Spleen (tissue), 7 donors: ENCODE measurements at regions not wholly inside any gene's neighbourhood (a gene's known extent, or its start where the extent isn't known, plus 50 kb on each side); places are given as distances from the start of the nearest gene placed in this dataset.

Experiments used
- CTCF ChIP-seq, 11 experiments: fragments of 200-600 bp in 7 of 11; fragments of 450-650 bp in 4 of 11; sonication (generic) in 4 of 11; IDR thresholded peaks in 8 of 11; conservative IDR thresholded peaks in 3 of 11; 1 replicate in 7 of 11; 2 replicates in 4 of 11; pipeline versions ENCODE4 v1.4.0 to v1.8.0; 2016 to 2021; ENCODE audit warnings: antibody characterized with exemption in 11 of 11, inconsistent platforms in 4 of 11, mild to moderate bottlenecking in 1 of 11
- POLR2AphosphoS5 ChIP-seq, 3 donors: sonication (generic); formaldehyde crosslinking; IDR thresholded peaks; one replicate each; pipeline ENCODE4 v1.5.1; 2017; ENCODE audit warnings: antibody characterized with exemption in 3 of 3
- donor health status: DM: no; HTN: no; CAD: no; lungs with moderate emphysema.
- donor health status: DM: no; HTN: no; CAD: no.
- donor health status: DM: no; HTN: no; CAD: no.

DNA sequence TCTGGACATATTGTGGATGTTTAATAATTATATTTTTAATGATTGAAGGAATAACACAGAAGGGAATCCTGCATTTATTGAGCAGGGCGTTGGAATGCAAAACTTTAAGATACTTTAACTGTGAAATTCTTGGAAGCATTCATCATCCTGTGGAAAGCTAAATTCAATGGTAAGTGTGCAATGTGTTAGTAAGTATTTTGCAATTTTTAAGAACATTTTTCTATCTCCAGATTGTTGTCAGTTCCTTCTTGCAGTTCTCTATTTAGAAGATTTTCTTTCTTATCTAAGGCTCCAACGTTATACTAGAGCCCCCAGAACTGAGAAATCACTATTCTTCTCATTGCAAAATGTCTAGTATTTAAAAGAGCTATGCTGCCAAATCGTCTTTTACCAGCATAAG lies 132.2 kb upstream of the TSC22D2 start:
- TF ChIP-seq POLR2AphosphoS5 (IDR thresholded peaks at IDR 0.05) (no peak), CTCF (IDR thresholded peaks at IDR 0.05 in 8 of 11, conservative IDR thresholded peaks at IDR 0.05 in 3 of 11) (no peak)
